ENCODE measurements at regions not wholly inside any gene's neighbourhood (a gene's known extent, or its start where the extent isn't known, plus 50 kb on each side); places are given as distances from the start of the nearest gene placed in this dataset.

GRCh38 chr19:31639306-31639705 is 290.1 kb upstream of the TSHZ3 start:
- TF ChIP-seq CTCF (IDR thresholded peaks at IDR 0.05; ENCODE audit: low read depth, low read length, poor library complexity, severe bottlenecking) (no peak), EZH2phosphoT487 (IDR thresholded peaks at IDR 0.05; ENCODE audit: borderline replicate concordance, low read length) (no peak)
